OCI-LY3 (cell line): ENCODE measurements at regions not wholly inside any gene's neighbourhood (a gene's known extent, or its start where the extent isn't known, plus 50 kb on each side); places are given as distances from the start of the nearest gene placed in this dataset.

ENCODE experiments used
- H2AFZ ChIP-seq: fragments of 200-600, 300-600 bp; shearing (Covaris generic); 2 replicates; pipeline ENCODE4 v1.6.0; 2014; ENCODE audit warnings: antibody characterized with exemption, low read depth, low read length
- H3K27ac ChIP-seq: fragments of 200-600, 300-600 bp; sonication (generic); 2 replicates; pipeline ENCODE4 v1.5.1; 2014; ENCODE audit warnings: mild to moderate bottlenecking, low read length, moderate library complexity, mixed read lengths
- H3K27me3 ChIP-seq: fragments of 200-600, 300-600 bp; sonication (generic); 2 replicates; pipeline ENCODE4 v1.6.1; 2014; ENCODE audit warnings: low read depth, low read length, mixed read lengths
- H3K36me3 ChIP-seq: fragments of 200-600, 300-600 bp; sonication (generic); replicated peaks from 2 replicates; pipeline ENCODE3; 2014; ENCODE audit warnings: low read depth, low read length, mixed read lengths
- H3K4me1 ChIP-seq: fragments of 300-600, 200-600 bp; sonication (generic); 2 replicates; pipeline ENCODE4 v1.6.1; 2014; ENCODE audit warnings: low read length, mixed read lengths
- H3K4me2 ChIP-seq: fragments of 200-600, 300-600 bp; sonication (generic); 2 replicates; pipeline ENCODE4 v1.6.1; 2014; ENCODE audit warnings: low read length, mixed read lengths
- H3K4me3 ChIP-seq: fragments of 300-600, 200-600 bp; sonication (generic); 2 replicates; pipeline ENCODE4 v1.5.1; 2014; ENCODE audit warnings: antibody characterized with exemption, mild to moderate bottlenecking, low read length, moderate library complexity
- H3K79me2 ChIP-seq: fragments of 300-600, 200-600 bp; shearing (Covaris generic); 2 replicates; pipeline ENCODE4 v1.6.1; 2014; ENCODE audit warnings: mild to moderate bottlenecking, low read length, mixed read lengths
- H3K9ac ChIP-seq: fragments of 300-600, 200-600 bp; shearing (Covaris generic); 2 replicates; pipeline ENCODE4 v1.6.0; 2014; ENCODE audit warnings: mild to moderate bottlenecking, low read length, moderate library complexity
- H3K9me3 ChIP-seq: fragments of 200-600, 300-600 bp; shearing (Covaris generic); 2 replicates; pipeline ENCODE4 v1.6.1; 2014; ENCODE audit warnings: low read length, mixed read lengths; ENCODE audit not compliant: insufficient read depth
- H4K20me1 ChIP-seq: fragments of 200-600, 300-600 bp; sonication (generic); 2 replicates; pipeline ENCODE4 v1.6.1; 2016; ENCODE audit warnings: low read length, mixed read lengths; ENCODE audit not compliant: insufficient read depth
- EZH2phosphoT487 ChIP-seq: fragments of 200-600 bp; shearing (Covaris generic); IDR thresholded peaks from 2 replicates; pipeline ENCODE4 v1.6.1; 2018; ENCODE audit warnings: antibody characterized with exemption, mixed run types, low read depth
- TF ChIP-seq, protein P1 (sequence below): fragments of 200-600, 300-600 bp; sonication (generic); IDR thresholded peaks from 2 replicates; pipeline ENCODE4 v1.5.1; 2014; ENCODE audit warnings: antibody characterized with exemption, low read length, low read depth

DNA sequence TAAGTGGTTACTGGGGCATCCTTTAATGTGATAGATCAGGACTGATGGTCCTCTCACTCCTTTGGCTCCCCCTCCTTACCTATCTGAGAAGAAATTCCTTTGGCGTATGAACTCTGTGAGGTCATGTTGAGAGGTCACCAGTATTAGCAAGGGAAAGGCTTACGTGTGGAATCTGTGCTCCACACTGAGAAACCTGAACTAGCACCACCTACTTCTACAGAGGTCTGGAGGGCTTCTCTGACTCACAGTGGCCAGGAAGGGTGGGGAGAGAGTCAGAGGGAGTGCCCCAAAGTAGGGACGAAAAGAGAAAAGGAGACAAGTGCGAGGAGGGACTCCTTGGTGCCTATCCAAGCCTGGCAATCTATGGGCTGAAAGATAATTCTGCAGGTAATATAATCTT lies 348.6 kb downstream of the TNS1 start:
- no peak for TF ChIP-seq EZH2phosphoT487
- TF ChIP-seq, protein P1, sequence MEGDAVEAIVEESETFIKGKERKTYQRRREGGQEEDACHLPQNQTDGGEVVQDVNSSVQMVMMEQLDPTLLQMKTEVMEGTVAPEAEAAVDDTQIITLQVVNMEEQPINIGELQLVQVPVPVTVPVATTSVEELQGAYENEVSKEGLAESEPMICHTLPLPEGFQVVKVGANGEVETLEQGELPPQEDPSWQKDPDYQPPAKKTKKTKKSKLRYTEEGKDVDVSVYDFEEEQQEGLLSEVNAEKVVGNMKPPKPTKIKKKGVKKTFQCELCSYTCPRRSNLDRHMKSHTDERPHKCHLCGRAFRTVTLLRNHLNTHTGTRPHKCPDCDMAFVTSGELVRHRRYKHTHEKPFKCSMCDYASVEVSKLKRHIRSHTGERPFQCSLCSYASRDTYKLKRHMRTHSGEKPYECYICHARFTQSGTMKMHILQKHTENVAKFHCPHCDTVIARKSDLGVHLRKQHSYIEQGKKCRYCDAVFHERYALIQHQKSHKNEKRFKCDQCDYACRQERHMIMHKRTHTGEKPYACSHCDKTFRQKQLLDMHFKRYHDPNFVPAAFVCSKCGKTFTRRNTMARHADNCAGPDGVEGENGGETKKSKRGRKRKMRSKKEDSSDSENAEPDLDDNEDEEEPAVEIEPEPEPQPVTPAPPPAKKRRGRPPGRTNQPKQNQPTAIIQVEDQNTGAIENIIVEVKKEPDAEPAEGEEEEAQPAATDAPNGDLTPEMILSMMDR, result no peak
- Histone ChIP-seq H3K9ac (no peak overlapping the region), H3K4me1 (no peaks in the 10 kb centered on the region), H3K9me3 (no peaks in the 10 kb centered on the region), H4K20me1 (no peaks in the 10 kb centered on the region), H3K4me3 (no peak overlapping the region), H3K27me3 (peaks cover 34% of the 10 kb centered on the region), H3K4me2 (no peak overlapping the region), H3K27ac (no peak overlapping the region), H3K79me2 (no peaks in the 10 kb centered on the region), H2AFZ (no peak overlapping the region), H3K36me3 (no peaks in the 10 kb centered on the region)

DNA sequence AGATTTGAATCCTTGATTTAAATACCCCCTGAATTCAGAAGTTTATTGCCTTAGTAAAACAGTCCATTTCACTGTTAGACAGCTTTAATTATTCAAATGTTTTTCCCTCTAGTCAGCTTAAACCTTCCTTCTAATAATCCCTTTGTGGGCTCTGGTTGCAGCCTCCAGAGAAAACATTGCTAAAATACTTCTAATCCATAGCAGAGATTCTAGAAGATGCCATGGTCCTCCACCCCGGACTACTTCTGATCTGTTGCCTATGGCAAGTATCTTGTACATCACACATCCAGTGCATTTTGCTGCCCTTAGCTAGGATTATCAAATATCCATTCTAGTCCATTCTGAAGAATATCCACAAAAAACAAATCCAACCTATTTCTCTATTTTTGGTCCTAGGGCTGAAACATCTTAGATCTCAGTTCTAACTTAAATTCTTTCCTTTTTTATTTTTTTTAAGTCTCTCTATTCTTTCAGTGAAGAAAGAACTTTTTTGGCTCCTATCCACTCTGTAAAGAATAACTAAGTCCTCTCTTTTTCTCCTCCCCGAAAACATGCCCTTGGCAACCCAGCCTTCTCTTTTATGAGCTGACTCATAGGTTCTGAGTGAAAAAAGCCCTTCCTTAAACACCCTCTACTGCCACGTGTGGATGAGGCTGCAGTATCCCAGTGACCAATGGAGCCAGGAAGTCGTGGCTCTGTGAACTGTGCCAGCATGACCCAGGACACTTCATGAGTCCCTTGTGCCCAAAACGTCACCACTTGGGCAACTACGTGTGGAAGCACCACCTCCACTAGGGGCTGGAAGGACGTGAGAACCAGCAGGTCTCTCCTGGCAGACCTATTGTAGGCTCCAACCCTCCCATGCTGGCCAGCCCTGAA lies 349.8 kb downstream of the TNS1 start:
- Histone ChIP-seq H3K79me2 (no peaks in the 10 kb centered on the region), H2AFZ (no peak overlapping the region), H4K20me1 (no peaks in the 10 kb centered on the region), H3K4me2 (no peak overlapping the region), H3K27me3 (peaks cover 34% of the 10 kb centered on the region), H3K9ac (no peak overlapping the region), H3K36me3 (no peaks in the 10 kb centered on the region), H3K4me3 (no peak overlapping the region), H3K9me3 (no peaks in the 10 kb centered on the region), H3K4me1 (no peaks in the 10 kb centered on the region), H3K27ac (no peak overlapping the region)
- no peak for TF ChIP-seq EZH2phosphoT487
- TF ChIP-seq, protein P1, result no peak

DNA sequence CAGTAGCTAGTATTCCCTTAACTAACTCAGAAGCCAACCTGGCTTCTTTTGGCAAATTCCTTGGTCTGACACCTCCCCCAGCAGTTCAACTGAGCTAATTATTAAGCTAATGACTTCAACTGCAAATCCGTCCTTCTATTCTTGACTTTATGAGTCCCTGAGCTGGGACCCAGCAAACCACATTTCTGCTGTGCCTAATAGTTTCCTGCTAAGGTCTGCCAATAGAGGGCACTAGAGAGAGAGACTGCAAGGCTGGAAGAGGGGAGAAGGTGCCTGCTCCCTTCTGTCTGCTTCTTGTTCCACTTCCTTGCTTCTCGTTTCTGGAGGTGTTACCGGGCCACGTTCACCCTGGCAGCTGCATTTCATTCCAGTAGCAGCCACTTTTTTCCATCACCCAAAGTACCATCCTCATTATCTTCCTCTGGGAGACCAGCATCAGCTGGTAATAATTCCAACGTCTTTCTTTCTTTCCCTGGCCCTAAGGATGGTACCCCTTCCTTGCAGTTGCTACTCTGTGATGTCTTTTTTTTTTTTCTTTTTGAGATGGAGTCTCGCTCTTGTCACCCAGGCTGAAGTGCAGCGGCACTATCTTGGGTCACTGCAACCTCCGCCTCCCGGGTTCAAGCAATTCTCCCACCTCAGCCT lies 352.0 kb downstream of the TNS1 start:
- Histone ChIP-seq H3K4me3 (no peak overlapping the region), H4K20me1 (no peaks in the 10 kb centered on the region), H3K4me1 (no peaks in the 10 kb centered on the region), H3K79me2 (no peaks in the 10 kb centered on the region), H3K27ac (no peak overlapping the region), H3K36me3 (no peaks in the 10 kb centered on the region), H3K4me2 (no peak overlapping the region), H2AFZ (no peak overlapping the region), H3K9ac (no peak overlapping the region), H3K27me3 (peaks cover 15% of the 10 kb centered on the region; the same call in 1 of the 2 replicates), H3K9me3 (no peaks in the 10 kb centered on the region)
- TF ChIP-seq EZH2phosphoT487, result no peak
- TF ChIP-seq, protein P1, result peak; percentile 64

DNA sequence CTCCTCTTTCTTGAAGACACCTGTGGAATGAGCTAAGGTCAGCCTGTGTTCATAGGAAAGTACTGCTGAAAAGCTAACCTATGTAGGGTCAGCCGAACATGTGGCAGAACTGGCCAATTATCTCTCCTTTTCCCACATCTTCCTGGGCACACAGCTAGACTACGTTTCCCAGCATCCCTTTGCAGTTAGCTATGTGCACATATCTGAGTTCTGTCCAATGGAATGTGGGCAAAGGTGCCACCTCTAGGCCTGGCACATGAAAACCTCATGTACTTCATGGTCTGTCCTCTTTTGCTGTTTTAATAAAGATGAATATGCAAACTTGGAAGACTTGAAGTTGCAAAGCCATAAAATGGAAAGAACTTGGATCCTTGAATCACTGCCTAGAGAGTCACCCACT lies 352.6 kb downstream of the TNS1 start:
- 0 out of 2 replicates have a peak, but pooled peaks cover 9% of the 10 kb centered on the region for H3K27me3 ChIP-seq
- no peaks in the 10 kb centered on the region for H4K20me1 ChIP-seq
- H3K4me3 ChIP-seq, result no peak overlapping the region
- H2AFZ ChIP-seq, result no peak overlapping the region
- no peak overlapping the region for H3K9ac ChIP-seq
- H3K4me1 ChIP-seq, result no peaks in the 10 kb centered on the region
- H3K4me2 ChIP-seq, result no peak overlapping the region
- no peaks in the 10 kb centered on the region for H3K9me3 ChIP-seq
- TF ChIP-seq EZH2phosphoT487, result no peak
- TF ChIP-seq, protein P1, result no peak
- H3K79me2 ChIP-seq, result no peaks in the 10 kb centered on the region
- H3K27ac ChIP-seq, result no peak overlapping the region
- H3K36me3 ChIP-seq, result no peaks in the 10 kb centered on the region
